Right ventricle myocardium superior (tissue), 1 donor: ENCODE measurements at regions not wholly inside any gene's neighbourhood (a gene's known extent, or its start where the extent isn't known, plus 50 kb on each side); places are given as distances from the start of the nearest gene placed in this dataset.

Experiments used
- ATAC-seq: fragments of 200-7000 bp; cut with Tn5 transposase; one replicate; pipeline ENCODE4 v1.9.1; 2020; ENCODE audit warnings: mild to moderate bottlenecking; ENCODE audit not compliant: poor library complexity
- DNase-seq: peaks from one replicate; pipeline ENCODE4 v3.0.0-alpha.2; 2020
- intact Hi-C: fragments of 100-400 bp; cut with DNase I; formaldehyde crosslinking; loops from one replicate; pipeline ENCODE4 v1.11.2; 2022
- donor health status: DM: no; HTN: yes; CAD: no; lungs with severe emphysema.

- DNase-seq (no peak), ATAC-seq (no peak)
- intact Hi-C loops = no loop called here
Measured at GRCh38 chr22:34115722-34116121, 195.4 kb upstream of the LARGE1 start.

- intact Hi-C loops = no loop called here
- DNase-seq (no peak), ATAC-seq (no peak)
Measured at GRCh38 chr22:34116126-34116525, 195.8 kb upstream of the LARGE1 start.

GRCh38 chr22:34122042-34122441 is 201.8 kb upstream of the LARGE1 start:
- ATAC-seq (no peak), DNase-seq (no peak)
- intact Hi-C loops = no loop called here

GRCh38 chr22:34129691-34130486 is 209.6 kb upstream of the LARGE1 start:
- DNase-seq (no peak), ATAC-seq (no peak)
- intact Hi-C loops = no loop called here

GRCh38 chr22:34135749-34136148 is 215.5 kb upstream of the LARGE1 start:
- no peak for ATAC-seq

GRCh38 chr22:34150023-34150422 is 229.7 kb upstream of the LARGE1 start:
- intact Hi-C loops = no loop called here
- DNase-seq (no peak), ATAC-seq (no peak)

More at GRCh38 chr22:34135749-34136148, 215.5 kb upstream of the LARGE1 start:
- no peak for DNase-seq
- intact Hi-C loops = no loop called here

GRCh38 chr22:34159491-34159890 is 239.2 kb upstream of the LARGE1 start:
- no peak for DNase-seq
- ATAC-seq = no peak
- intact Hi-C loops = no loop called here

GRCh38 chr22:34160141-34160783 is 240.0 kb upstream of the LARGE1 start:
- no peak for DNase-seq
- intact Hi-C loops = no loop called here
- ATAC-seq = no peak

GRCh38 chr22:34161431-34162123 is 241.3 kb upstream of the LARGE1 start:
- DNase-seq (no peak), ATAC-seq (no peak)
- intact Hi-C loops = no loop called here

- intact Hi-C loops = no loop called here
Measured at GRCh38 chr22:34198976-34199375, 278.7 kb upstream of the LARGE1 start.

GRCh38 chr22:34210301-34210700 is 290.0 kb upstream of the LARGE1 start:
- DNase-seq (no peak), ATAC-seq (no peak)
- intact Hi-C loops = no loop called here

More at GRCh38 chr22:34198976-34199375, 278.7 kb upstream of the LARGE1 start:
- no peak for ATAC-seq
- no peak for DNase-seq

- no peak for ATAC-seq
- intact Hi-C loops = no loop called here
- DNase-seq = no peak
Measured at GRCh38 chr22:34214372-34214771, 294.1 kb upstream of the LARGE1 start.

GRCh38 chr22:34225278-34225677 is 305.0 kb upstream of the LARGE1 start:
- intact Hi-C loops = no loop called here
- no peak for DNase-seq
- peak; percentile 89 for ATAC-seq

- DNase-seq = peak; percentile 65
- ATAC-seq = peak; percentile 98
- intact Hi-C loops = no loop called here
Measured at GRCh38 chr22:34236527-34236926, 316.3 kb upstream of the LARGE1 start.

- DNase-seq (no peak), ATAC-seq (no peak)
- intact Hi-C loops = no loop called here
Measured at GRCh38 chr22:34239421-34239820, 319.1 kb upstream of the LARGE1 start.

- intact Hi-C loops = no loop called here
- no peak for DNase-seq
- ATAC-seq = peak; percentile 94
Measured at GRCh38 chr22:34243023-34243422, 322.7 kb upstream of the LARGE1 start.

GRCh38 chr22:34255042-34255441 is 334.8 kb upstream of the LARGE1 start:
- intact Hi-C loops = no loop called here
- peak; percentile 77 for ATAC-seq
- DNase-seq = peak; percentile 65

- ATAC-seq (peak; percentile 74), DNase-seq (no peak)
- intact Hi-C loops = no loop called here
Measured at GRCh38 chr22:34278121-34278520, 357.8 kb upstream of the LARGE1 start.

- intact Hi-C loops = no loop called here
- ATAC-seq (no peak), DNase-seq (no peak)
Measured at GRCh38 chr22:34281738-34282137, 361.5 kb upstream of the LARGE1 start.

GRCh38 chr22:34283844-34284243 is 363.6 kb upstream of the LARGE1 start:
- no peak for DNase-seq
- no peak for ATAC-seq
- intact Hi-C loops = no loop called here
